HG03342 (cell line): ENCODE measurements at regions not wholly inside any gene's neighbourhood (a gene's known extent, or its start where the extent isn't known, plus 50 kb on each side); places are given as distances from the start of the nearest gene placed in this dataset.
"Not testable (repeated sequence)": the region's sequence is repeated elsewhere in the genome, so short reads cannot be mapped to it uniquely, and the experiment has no call there.

Source experiments
- ATAC-seq: cut with Tn5 transposase; IDR thresholded peaks from one replicate; pipeline ENCODE4 v1.9.1; 2021; ENCODE audit warnings: mild to moderate bottlenecking, moderate library complexity; ENCODE audit not compliant: unreplicated experiment

DNA sequence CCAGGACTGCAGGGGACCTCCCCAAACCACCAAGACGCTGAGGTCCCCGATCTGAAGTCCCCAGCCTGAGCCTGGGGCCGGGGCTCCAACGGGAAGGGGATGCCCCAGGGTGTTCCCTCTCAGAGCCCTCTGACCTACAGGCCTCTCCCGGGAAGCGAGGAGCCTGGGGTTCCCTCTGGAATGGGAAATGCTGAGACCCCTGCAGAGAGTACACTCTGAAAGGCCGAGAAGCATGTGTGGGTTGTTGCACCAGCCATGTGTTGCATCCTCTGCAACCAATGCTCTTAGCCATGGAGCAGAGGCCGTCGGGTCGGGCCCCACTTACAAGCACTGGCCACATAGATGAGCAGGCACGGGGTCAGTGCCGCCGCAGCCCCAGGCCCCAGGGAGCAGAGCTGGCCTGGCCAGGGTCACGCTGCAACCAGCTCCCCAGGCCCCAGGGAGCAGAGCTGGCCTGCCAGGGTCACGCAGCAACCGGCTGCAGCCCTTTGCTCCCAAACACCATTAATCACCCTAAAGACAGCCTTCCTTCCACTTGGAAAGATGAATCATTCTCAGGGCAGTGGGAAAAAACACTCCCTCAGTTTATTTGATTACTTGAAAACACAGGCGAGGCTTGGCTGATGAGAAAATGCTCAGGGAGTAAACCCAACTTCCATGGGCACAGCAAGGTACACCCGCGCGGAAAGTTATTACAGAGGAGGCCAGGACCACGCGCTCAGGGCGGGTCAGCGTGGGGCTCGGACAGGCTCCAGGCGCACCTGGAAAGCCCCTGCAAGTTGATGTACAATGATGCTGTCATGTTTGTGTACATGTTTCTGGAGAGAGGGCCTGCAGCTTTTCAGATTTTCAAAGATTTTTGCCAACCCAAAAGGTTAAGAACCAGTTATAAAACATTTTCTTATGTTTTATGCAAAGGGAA lies 78.0 kb upstream of the AFDN start:
- ATAC-seq, result no peak

DNA sequence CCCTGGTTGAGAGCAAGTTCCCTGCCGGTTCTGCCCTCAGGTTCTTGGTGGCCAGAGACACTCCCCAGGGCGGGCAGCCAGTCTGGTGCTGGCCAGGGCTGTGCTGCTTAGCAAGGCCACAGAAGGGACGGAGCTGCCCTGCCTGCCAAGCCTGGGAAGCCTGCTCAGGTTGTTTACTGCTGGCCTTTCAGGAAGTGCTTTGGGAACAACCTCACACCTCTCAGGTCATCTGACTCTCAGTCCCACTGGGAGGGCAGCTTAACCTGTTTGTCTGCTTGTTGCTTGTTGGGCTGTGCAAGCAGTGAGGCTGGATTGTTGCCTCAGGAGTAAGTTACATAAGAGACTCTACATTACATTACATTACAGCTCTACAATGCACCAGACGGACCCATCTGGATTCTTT lies 75.8 kb upstream of the AFDN start:
- no peak for ATAC-seq

DNA sequence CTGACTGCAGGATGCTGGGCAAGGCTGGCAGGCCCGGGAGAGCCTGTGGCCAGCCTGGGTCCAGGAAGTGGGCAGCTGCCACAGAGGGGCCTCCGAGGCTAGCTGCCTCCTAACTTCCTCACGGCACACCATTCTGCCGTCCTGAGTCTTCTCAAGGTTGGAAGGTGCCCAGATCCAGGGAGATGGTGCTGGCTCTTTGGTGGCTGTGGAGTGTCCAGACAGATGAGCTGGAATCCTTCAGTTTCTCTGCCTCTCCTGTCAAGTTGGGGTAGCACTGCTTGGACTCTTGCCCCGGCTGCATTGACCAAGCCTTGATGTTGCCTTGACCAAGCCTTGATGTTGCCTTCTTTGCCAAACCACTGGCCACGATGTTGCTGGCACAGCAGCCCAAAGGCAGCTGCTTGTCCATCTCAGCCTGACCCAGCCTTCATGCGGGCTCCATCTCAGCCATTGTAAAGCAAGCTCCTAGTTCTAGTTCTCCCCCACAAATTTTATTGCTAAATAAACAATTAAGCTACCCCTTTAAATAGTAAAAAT lies 75.1 kb upstream of the AFDN start:
- ATAC-seq, result no peak

DNA sequence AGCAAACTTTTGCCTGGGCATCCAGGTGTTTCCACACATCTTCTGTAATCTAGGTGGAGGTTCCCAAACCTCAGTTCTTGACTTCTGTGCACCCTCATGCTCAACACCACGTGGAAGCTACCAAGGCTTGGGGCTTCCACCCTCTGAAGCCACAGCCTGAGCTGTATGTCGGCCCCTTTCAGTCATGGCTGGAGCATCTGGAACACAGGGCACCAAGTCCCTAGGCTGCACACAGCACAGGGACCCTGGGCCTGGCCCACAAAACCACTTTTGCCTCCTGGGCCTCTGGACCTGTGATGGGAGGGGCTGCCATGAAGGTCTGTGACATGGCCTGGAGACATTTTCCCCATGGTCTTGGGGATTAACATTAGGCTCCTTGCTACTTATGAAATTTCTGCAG lies 73.4 kb upstream of the AFDN start:
- not testable (repeated sequence) for ATAC-seq

DNA sequence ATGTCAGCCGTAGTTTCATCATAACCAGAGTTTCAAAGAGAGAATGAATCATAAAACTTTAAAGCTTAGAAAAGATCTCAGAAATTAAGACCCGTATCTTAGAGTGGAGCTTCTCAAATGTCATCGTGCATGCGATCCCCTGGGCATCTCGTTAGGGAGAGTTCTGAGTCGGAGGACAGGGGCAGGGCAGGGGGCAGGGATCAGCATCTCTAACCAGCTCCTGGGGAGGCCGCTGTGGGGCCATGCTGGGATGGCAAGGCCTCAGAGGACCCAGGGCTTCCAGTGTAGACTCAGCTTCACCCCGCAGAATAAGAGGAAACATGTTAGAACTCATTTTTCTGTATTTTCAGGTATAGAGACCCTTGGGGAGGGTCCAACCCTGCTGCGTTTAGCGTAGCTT lies 72.0 kb upstream of the AFDN start:
- ATAC-seq, result no peak

DNA sequence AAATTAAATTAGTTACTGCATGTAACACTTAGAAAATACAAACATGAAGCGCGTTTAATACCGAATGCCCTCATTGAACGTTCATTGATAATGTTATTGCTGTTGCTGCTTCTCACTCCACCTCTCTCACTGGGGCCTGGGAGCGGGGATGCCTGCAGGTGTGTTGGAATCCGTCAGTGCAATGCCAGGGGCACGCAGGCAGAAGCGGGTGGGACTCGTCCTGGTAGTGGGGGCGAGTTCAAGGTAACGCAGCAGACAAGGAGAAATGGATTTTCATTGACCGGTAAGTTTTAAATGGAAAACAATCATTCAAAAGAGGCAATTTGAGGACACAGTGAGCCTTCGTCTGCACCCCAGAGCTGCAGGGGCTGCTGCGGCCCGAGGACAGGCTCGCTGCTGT lies 71.2 kb upstream of the AFDN start:
- ATAC-seq, result no peak

DNA sequence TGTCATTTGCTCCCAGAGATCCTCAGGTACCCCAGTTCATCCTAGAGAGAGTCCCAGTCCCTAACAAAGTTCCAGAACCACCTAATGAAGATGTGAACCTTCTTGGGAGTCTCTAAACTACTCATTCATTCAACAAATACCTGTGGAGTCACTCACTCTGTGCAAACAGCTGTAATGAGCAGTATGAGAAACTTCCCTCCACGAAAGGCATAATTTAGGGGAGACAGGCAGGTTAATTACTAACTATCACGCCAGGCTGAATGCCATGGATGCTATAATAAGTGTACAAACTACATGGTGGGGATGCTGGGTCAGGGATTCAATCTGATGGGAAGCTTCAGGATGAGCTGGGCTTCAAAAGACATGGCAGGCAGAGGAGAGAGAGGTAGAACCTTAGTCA lies 70.1 kb upstream of the AFDN start:
- no peak for ATAC-seq

DNA sequence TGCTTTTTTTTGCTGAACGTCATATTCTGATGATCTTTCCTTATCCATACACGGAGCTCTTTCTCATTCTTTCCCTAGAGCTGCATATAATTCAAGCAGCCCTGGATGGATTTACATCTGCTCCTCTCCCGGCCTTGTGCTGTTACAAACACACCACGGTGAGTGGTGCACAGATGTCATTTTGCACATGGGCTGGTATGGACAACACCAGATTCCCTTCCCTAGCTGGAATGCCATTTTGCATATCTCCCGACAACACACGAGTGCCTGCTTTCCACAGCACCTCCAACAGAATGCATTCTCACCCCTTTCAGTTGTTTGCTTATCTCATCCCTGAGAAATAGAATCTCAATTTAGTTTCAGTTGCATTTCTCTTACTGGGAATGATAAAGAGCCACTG lies 69.5 kb upstream of the AFDN start:
- ATAC-seq, result no peak

DNA sequence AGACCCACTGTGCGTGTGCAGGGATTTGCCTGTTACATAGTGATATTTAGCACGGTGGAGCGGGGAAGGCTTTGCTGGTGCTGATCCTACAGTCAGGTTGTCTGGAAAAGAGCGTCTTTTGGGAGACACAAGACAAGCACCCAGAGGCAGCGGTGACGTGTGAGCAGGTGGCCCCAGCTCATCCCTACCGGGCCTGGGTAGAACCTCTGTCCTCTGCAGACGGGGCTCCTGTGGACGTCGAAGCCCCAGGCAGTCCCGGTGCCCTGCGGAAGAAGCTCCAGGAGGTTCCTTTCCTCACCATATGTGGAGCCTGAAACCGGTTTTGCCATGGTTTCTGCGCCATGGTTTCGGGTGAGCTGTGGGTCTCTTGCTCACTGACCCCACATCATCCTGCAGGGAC lies 68.9 kb upstream of the AFDN start:
- no peak for ATAC-seq

DNA sequence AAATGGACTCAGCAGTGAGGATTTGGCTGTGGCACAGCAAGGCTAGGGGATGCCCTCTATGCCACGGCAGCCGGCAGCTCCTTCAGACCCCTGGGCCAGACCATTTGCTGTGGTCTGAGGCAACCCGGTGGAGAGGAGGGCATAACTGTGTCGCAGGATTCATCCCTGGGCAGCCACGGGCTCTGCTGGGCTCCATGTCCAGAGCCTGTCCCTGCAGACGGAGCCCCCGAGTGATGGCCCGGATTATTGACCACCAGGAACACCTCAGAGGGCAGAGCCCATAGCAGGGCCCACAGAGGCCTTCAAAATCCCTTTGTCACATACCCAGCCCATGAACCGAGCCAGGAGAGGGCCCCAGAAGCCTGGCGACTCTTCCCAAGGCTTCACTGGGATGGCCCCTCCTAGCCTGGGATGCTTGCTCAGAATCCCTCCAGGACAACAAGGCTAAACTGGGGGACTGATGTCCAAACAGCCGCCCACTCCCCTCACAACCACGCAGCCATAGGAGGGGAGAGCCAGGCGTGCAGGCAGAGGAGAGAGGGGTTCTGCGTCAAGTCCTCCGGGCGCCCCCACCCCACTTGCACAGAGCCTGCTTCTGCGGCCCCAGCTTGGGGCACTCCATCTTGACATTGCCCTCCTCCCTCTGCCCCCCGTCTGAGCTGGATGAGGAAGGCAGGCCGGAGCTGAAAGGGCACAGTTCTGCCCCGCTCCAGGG lies 68.2 kb upstream of the AFDN start:
- ATAC-seq, result no peak

DNA sequence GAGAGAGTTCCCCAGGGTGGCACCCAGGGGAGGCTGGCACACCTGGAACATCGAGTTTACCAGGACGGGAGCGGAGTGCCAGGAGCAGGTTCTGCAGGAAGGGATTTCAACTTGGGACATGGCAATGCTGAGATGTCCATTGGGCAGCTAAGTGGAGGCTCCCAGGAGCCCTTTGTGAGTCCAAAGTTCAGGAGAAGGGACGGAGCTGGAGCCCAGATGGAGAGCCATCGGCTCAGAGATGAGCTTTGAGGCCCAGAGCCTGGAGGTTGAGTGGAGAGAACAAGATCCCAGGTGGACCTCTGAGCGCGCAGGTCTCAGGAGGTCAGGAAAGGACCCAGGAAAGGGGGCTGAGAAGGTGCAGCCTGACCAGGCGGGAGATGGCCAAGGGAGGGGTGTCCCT lies 67.5 kb upstream of the AFDN start:
- ATAC-seq, result no peak

DNA sequence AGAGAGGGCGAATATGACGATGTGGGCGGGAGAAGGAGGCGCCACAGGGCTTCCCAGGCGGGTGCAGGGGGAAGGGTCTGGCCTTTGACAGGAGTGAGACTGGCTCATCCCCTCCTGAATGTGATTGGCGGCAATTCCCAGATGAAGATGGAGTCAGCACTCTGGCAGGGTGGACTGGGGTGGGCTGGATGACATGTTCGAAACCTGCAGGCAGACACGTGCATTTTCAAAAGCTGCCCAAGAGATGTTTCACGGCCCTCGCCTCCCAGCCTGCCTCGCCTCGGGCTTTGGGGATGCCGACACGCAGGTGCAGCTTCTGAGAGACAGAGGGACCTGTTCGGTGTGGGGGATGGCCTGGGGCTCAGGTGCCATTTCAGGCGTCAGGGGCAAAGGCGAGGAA lies 66.8 kb upstream of the AFDN start:
- no peak for ATAC-seq

DNA sequence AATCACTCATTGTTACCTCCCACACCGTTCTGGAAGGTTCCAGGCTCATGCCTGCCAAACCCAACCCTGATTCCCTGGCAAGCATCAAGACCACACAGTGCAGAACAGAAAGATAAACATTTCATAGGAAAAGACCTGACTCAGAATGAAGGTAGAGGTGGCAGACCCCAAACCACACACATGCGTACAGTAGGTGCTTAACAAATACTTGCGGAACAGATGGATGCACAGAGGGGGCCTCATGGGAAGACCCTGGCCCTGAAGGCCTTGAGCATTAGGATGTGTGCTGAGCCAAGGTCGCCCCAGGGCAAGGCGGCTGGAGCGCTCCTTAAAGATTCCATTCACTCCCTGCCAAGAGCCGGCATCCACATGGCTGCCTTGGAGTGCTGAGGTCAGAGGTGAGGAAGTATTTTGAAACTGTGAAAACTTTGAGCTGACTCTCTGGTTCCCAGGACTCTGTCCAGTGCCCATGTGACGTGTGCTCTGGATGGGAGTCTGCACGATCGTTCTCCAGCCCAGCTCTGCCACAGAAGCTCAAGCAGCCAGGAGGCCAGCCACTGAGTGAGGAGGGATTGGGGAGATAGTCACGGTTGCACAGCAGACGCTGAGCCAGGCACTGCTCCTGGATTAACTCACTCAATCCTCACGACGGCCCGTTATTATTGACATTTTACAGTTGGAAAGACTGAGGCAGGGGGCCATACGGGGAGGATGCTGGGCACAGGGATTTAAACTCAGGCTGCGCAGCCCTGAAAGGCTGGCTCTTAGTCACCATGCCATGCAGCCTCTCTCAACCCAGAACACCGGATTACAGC lies 65.5 kb upstream of the AFDN start:
- no peak for ATAC-seq

DNA sequence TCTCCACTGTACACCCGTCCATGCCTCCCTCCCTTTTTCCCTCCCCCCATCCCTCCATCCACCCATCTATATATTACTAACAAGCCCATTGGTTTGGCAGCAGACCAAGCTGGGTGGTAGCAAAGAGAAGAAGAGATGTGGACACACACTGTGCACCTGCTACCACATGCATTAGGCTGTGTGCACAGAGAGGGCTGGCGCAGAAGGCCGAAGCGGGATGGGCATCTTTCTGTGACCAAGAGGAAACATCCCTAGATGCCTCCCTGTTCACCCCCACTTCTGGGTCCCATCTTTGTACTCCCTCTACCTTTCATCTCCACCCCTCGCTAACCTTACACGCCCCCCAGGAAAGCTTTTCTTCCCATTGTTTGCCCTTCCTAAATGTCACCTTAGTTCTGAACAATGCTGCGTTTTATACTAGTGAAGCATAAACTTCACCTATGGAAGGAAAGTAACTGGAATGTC lies 64.9 kb upstream of the AFDN start:
- ATAC-seq, result no peak

DNA sequence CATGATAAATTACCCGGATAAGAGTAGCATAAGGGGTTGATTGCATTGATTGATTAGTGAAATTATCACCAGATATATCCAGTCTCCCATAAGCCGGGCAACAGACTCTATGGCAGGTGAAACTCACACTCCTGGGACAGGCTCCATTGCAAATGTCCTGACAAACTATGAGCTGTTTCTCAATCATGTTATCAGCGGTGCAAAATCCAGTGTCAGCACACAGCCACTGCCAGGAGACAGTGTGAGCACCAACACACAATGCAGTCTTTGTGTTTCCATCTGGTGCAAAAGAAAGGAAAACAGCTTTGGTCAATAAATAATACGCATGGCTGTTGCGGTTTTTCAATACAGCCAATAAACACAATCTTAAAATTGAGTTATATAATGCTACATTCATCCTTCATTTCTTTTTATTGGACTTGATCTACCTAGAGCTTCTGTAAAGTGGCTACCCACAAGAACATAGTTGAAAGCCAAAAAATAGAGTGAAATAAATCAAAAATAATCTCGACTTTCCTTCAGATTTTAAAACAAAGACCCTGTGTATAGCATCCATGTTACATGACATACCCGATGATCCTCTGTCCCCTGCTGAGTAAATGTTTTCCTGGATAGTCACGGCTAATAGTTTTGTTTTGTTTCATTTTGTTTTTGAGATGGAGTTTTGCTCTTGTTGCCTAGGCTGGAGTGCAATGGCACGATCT lies 64.3 kb upstream of the AFDN start:
- no peak for ATAC-seq

DNA sequence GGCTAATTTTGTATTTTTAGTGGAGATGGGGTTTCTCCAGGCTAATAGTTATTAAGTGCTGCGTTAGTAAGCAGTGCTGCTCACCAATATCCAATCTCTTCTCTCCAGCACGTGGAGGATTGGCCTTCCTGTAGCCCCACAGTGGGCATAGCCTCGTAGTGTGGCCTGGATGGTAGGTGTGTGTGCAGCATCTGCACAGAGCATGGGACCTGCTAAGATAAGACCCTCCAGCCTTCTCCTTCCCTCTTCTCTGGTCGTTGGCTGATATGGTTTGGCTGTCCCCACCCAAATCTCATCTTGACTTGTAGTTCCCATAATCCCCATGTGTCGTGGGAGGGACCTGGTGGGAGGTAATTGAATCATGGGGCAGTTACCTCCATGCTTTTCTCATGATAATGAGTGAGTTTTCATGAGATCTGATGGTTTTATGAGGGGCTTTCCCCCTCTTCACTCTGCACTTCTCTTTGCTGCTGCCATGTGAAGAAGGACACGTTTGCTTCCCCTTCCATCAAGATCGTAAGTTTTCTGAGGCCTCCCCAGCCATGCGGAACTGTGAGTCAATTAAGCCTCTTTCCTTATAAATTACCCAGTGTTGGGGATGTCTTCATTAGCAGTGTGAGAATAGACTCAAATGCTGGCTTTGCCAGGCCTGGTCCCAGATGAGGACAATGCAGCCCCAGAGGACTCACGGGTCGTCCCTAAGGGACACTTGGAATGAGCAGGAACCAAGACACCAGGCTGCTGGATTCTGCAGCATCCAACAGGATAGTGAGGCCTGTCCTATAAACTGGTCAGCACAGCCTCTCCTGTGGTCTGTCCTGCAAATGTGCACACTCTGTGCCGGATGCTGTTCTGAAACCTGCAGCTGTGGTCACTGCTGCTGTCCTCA lies 63.4 kb upstream of the AFDN start:
- no peak for ATAC-seq

DNA sequence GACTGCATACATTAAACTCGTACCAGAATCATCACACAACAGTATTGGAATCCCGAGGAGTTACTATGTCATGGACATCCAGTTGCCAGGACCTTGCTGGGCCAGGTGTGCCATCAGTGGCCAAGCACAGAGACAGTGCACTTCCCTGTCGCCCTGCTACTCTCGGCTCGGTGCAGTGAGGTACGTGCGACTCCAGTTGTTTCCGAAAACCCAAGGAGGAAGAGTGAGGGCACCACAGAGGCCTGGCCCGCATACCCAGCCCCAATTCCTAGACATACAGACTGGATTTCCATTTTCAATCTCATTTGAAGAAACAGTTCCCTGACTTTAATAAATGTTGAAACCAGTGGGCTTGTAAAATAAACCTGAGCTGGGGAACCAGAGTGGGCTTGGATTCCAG lies 62.5 kb upstream of the AFDN start:
- no peak for ATAC-seq

DNA sequence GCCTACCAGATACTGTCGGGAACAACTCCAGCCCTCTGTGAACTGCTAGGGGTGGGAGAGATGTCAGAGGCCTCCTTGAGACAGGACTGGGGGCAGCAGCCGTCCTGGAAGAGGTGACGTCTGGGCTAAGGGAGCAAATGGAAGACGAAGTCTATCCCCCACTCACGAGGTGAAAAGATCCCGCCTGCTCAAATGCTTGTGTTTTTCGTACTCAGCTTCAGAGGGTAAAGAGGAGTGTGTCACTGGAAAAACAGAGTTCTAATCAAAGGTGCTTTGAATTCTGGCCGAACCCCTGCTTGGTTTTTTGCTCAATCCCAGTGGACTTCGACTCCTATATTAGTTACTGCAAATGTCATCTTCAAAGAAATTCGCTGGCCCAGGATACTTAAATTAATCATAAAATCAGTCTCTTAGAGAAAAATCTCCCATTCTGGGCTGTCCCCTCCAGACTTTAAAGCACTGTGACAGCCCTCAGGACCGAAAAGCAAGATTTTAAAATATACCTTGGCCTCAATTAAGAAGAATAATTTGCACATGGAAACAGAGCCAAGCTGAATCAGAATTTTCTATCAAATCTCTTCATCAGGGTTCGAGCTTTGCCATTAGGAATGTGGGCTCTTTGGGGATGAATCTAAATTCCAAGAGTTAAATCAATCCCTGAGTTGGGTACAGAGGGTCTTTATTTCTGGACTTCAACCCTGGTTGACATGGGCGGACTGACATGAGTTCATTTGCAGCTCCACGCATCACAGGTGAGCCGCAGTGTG lies 61.8 kb upstream of the AFDN start:
- no peak for ATAC-seq
